NCI-H460 (cell line): ENCODE measurements at regions not wholly inside any gene's neighbourhood (a gene's known extent, or its start where the extent isn't known, plus 50 kb on each side); places are given as distances from the start of the nearest gene placed in this dataset.

ENCODE experiments used
- DNase-seq: peaks from one replicate; pipeline ENCODE4 v3.0.0-alpha.2; 2016; ENCODE audit warnings: low read depth; ENCODE audit errors: extremely low read depth

DNA sequence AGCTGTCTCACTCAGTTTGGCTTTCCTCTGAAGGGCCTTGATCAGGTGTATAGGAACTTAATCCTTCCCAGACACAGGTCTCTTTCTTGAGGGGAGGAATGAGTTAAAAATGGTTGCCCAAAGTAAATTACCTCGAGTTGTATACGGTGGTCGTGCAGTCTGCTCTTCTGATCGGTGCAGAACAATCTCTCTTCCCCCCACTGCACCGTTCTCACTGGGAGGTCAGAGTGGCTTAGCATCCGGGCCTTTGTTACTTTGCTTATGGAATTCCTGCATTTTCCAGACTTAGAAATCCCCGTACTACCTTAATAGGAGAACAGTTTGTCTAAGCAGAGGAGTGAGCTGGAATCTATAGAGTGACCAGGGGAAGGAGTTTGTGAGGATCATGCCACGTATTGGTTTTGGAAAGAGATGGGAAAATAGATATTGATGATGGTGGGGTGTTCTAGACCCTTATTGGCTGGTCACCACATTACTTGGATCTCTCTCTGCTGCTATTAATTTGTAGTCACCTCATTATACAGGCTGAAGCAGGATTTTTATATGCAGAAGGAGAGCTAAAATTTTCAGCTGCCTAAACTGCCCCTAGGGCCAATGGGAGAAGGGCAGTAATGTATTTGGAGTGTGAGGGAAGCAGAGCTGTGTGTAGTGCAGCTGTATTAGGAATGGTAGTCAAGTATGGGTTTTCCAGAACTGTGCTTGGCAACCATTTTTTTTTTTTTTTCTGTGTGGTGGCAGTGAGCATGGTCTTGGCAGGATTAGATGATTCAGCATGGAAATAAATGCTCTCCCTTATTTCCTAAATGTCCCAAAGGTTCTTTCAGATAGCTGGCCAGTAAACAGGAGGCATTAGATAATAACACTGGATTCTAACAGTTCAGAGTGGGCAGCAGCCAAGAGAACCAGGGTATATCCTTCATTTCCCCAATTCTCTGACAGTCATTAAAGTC is 81.5 kb downstream of the NDUFS5 start:
- DNase-seq, result no peak

DNA sequence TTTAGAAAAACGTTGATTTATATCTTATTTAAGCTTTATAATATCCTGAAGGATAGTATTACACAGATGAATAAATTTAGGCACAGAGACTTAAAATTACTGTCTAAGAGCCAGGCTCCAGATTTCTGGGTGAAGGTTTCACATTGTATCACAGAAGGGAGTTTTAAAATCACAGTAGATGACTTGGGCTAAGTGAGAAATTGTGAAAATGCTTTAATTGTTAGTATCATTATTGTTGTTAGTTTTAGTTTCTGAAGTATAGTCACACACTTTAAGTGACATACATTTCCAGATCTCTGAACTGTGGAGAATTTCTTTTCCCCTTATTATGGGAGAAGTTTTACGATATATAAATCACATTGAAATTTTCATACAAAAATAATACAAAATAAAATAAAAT is 83.5 kb downstream of the NDUFS5 start:
- DNase-seq, result no peak

DNA sequence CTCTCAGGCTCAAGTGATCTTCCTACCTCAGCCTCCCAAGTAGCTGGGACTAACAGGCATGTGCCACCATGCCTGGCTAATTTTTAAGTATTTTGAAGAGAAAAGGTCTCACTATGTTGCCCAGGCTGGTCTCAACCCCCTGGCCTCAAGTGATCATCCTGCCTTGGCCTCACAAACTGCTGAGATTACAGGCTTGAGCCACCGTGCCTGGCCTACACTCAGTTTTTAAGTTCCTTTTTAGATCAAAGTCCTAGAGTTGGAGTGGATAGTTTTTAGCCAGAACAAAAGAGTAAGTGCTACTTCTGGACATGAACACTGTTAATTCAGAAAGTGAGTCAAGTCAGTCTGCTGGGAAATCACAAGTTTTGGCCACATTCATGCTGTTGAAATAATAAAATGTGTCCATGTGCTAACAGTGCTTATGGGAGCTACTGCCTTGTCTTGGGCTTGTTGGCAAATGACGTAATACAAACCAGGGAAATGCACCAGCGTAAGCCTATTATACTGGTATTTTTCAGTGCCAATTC is 84.2 kb downstream of the NDUFS5 start:
- no peak for DNase-seq

DNA sequence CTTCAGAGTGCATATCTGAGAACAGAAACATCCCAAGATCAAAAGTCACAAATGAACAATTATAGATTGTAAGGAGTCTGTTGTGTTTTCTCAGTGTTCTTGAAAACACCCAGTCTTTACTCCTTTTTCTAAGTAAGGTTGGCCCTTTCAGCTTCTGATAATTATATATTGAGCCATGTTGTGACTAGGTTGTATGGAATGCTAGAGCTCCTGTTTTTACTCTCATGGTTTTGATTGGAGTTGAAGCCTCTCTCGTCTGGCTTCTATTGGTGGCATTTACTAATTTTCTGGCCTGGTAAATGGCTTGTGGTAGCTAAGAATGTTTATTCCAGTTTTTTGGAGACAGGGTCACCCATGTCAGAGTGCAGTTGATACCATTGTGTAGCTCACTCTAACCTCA is 84.7 kb downstream of the NDUFS5 start:
- no peak for DNase-seq

DNA sequence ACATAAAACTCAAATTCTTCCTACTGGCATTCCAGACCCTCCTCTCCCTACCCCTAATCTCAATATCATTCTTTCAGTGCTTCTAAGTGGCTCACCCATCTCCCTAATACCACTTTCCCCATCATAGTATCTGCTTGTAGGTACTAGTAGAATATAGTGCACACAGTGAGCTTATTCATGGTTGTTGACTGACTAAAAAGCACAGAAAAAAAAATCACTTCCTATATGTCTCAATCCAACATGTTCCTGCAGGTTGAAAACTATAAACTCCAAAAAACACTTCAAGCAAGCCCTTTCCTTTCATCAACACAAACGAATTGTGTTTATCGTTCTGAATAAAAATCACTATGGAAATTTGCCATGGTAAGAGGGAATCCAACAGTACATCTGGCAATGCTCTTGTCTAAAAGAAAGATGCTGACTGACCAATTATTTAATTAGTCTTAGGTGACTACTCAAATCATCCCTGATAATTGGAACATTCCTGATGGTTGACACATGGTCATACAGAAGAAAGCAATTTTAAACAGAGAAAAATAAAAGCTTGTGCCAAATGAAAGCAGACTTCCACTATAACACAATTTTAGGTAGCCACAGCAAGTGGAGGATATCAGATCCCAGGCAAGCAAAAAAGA is 87.1 kb downstream of the NDUFS5 start:
- DNase-seq, result no peak

DNA sequence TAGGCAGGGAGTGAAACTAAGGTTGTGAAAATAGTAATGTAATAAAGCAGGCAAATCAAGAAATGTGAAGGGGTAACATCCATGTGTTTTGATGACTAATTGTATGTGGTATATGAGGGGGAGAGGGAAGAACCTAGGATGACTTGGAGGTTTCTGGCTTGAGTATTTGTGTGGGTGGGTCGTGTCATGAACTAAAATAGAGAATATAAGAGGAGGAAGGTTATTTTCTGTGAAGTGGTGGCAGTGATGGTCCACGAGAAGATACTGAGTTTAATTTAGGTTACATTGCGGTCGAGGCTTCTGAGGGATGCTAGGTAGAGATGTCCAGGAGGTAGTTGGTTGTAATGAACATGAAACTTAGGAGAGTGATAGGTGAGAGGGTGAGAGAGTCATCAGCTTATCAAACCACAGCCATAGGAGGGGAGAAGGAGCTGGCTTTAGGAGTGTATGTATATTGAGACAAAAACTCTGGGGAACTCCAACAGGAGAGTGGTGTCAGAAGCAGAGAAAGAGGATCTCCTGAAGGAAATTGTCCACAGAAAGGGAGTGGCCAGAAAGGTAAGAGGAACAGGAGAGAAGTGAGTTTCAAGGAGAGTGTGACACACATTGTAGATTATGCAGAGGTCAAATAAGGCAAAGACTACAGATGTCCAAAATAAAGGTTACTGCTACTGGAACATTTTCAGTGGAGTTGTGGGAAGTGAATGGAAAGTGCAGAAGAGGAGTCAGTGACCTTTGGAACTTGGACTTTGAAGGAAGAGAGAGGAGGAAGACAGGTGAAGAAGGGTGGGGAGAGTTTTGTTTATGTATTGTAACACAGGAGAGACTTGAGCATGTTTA is 89.0 kb upstream of the MACF1 start:
- DNase-seq, result no peak

DNA sequence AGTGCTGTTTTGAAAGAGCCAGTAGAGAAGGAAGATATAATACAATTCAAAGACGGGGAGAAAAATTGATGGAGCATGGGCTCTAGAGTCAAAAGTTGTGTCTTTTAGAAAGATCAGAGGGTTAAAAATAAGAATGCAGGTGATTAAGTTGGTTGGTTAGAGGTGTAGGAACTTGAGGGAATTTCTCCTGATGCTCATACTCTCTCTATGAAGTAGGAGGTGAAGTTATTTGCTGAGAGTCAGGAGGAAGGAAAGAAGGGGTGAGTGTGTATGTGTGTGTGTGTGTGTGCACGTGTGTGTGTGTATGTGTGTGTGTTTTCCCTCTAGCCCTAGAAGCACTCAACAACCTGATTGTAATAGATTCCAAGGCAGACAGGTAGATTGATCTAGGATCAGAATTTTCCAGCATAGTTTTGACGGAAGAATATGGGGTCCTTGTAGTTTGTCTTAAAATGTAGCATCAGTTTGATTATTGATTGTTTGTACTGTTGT is 88.3 kb upstream of the MACF1 start:
- no peak for DNase-seq

DNA sequence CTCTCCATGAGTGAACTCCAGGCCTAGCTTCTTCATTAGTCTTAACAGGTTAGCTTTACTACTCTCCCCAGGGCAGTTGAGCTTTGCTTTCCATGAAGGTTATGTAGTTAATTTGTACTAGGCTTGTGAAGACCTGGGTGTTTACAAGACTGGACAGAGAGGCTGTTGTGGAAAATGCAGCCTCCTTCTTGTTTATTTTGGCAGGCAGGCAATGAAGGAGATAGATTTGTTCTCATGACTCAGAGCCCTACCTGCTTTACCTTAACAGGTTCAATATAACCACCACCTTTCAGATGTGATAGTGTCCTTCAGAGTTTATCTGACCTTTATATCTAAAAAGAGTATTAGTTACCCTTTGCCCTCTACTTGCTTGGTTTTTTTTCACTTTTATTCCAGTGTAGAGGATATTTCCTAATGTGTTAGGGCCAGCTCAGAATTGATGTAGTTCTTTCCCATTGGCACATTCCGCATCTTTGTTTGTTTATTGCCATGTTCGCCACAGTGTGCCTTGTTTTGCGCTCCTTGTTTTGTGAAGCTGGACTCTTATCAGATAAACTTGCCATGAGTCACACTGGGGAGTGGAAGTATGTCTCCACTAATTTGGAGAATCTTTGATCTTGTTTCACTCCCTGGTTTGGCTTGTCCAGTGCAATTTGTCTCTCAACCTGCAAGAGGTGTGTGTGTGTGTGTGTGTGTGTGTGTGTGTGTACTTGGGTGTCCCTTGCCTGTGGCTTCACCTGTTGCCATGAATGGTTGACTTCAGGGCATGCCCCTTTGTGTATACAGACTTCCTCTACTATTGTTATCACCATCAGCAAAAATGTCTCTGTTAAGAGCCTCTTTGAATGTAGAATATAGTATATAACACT is 87.4 kb upstream of the MACF1 start:
- no peak for DNase-seq

DNA sequence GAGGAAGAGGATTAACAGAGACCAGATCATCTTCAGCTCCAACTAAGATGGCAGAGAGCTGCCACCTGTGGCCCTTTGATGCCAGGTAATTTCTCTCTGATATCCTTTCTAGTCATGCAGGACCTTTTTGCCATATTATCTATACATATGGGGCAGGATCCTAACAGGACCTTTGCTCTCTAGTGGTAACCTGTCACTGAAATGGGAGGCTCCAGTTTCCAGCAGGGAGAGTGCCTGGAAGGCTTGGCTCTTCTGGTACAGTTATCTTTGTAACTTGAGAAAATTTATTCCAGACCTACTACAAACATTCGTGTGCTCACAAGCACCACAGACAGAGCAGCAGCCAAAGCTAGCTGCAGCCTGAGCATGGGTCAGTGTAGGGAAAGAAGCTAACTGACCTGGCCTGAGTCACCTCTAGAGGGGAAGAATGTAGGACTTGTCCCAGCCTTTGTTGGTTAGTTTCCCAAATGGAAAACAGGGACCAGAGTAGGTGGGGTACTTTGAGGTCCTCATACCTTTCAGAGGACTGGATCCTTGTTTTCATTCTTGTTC is 86.5 kb upstream of the MACF1 start:
- no peak for DNase-seq

DNA sequence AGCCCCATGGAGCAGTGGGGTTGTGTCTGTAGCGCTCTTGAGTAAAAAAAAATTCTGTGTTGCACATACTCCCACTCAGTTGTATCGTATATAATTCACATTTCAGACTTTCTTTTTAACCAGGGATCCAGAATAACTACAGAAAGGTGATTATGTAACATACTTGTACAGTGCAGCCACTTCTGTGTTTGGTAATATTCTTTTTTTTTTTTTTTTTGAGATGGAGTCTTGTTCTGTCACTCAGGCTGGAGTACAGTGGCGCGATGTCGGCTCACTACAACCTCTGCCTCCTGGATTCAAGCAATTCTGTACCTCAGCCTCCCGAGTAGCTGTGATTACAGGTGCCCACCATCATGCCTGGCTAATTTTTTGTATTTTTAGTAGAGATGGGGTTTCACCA is 82.4 kb upstream of the MACF1 start:
- no peak for DNase-seq

DNA sequence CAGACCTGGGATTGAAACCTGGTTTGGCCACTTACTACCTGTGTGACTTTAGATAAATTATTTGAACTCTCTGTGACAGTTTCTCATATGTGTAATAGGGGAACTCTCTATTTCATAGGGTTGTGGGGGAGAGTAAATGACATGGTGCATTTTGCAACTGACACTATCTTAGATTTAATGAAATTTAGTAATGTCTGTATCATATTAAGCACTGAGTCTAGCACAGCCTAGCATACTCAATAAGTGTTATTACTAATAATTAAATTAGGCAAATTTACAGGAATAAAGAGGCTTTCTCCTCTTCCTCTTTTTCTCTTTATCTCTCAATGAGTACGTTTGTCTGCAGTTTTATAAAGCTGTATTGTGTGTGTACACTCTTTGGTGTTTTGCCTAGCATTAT is 80.2 kb upstream of the MACF1 start:
- no peak for DNase-seq

DNA sequence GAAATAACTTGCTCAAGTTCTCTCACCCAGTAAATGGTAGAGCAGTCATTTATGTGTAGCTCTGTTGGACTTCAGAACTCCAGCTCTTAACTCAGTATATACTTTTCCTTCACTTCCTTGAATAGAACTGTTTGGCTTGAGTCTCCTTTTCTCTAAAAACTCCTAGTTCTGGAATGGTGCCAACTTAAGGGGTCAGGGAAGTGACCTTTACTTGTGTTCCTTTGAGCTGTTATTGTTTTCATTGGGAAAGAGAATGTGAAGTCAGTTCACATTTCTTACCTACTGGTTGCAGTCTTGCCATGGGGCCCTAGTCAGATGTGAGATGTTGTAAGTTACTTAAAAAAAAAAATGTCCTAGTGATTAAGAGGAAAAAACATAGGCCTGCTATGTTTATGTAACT is 77.0 kb upstream of the MACF1 start:
- DNase-seq, result no peak

DNA sequence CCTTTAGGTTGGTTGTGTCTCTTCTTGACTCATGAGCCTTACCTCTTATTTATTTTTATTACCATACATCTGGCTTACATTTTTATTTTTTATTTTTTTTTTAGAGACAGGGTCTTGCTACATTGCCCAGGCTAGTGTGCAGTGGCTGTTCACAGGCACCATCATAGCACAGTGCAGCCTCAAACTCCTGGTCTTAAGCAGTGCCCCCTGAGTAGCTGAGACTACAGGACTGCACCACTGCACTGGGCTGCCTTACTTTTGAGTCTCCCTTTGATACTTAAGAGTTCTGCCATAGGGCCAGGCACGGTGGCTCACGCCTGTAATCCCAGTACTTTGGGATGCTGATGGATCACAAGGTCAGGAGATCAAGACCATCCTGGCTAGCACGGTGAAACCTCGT is 76.4 kb upstream of the MACF1 start:
- no peak for DNase-seq

DNA sequence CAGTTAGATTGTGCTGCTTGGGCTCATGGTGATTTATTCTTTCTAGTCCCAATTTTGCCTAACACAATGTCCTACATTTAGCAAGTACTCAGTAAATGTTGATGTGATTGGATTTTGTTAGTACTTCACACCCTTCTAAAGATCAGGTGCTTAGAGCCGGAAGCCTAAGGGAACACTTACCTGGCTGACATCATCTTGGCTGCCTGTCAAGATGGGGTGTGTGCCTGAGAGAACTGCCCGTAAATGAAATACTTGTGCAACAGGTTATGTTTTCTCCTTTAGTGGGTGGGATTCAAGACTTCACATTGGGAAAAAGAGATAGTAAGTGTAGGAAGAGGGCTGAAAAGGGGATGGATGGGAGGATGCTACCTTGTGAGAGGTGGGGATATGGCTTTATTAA is 75.5 kb upstream of the MACF1 start:
- no peak for DNase-seq

DNA sequence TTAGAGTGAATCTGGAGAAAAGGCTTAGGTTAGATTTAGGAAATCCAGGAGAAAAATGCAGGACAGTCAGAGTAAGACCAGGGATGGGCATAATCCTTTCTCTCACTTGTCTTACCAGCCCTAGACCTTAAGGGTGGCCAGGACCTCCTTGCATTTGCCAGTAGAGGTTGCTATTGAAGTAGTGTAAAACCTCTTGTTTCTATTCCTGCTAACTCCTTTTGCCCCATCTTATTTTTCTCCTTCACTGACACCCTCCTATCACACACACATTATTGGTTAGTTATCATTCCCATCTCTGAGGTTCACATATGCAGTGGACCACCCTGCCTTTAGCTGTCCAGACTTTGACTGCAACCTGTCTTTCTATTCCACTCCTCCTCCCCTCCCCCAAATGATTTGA is 75.0 kb upstream of the MACF1 start:
- peak; percentile 32 for DNase-seq

DNA sequence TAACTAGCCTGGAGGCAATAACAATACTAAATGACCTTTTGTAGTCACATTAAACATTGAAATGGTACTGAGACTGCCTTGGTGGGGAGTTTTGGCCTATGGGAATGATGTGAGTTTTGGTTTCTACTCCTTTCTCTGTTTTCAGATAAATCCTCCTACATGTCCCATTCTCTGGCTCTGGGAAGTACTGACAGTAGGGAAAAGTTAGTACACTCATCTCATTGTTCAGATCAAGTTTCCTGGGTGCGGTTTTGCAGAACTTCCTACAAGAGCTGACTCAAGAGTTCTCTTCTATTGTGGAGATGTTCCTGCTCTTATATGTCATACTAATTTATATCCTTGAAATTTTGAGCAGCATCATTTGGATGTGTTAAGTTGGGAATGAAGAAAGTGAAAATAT is 74.2 kb upstream of the MACF1 start:
- DNase-seq, result peak; percentile 21

DNA sequence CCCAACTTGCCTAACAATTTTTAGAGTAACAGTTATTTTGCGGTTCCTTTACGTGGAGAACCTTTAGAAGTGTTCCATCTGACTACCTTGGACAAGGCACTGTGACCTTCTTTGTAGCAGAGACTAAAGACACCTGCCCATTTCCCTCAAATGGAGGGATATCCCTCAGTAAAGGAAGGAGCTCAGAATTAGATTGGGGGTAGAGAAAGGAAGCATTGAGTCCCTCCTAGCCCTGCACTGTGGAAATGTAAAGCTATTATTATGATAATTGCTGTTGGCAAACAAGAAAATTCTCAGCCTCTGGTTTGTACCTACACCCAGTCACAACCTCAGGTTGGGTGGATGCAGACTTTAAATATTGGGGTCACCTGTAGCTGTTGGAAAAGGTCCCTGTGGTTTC is 72.6 kb upstream of the MACF1 start:
- no peak for DNase-seq

DNA sequence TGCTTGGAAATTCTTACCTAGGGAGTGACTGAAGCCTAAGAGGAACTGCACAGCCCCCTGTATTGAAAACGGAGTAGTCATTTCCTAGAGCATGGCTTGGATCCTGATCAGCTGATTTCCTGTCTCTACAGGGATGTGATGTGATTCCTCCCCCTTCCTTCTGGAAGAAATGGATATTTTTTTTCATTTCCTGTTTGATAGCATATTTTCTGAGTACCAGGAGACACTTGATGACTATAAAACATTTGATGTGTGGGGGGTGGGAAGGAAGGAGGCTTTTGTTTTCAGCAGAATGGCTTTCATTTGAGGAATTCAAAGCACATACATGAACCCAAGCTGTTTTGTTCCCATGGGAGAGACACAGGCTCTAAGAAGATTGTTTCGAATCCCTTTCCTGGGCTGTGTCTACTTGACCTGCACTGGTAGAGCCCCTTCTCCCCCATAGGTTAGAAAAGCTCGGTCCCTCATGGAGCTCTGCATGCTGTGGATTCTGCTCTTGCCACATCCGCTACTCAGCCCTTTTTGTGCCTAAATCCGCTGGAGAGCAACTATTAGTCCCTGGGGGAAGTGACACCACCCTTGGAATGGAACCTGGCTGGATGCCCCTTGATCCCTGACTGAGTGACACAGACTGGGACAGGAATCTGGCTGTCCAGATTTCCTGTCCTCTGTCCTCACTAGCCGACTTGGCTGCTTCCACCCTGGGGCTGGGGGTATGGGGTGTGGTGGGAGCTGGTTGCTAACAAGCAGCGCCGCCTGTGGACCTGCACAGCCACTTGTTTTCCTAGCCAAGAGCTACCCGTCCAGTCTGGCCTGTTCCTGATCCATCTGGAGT is 71.8 kb upstream of the MACF1 start:
- no peak for DNase-seq

DNA sequence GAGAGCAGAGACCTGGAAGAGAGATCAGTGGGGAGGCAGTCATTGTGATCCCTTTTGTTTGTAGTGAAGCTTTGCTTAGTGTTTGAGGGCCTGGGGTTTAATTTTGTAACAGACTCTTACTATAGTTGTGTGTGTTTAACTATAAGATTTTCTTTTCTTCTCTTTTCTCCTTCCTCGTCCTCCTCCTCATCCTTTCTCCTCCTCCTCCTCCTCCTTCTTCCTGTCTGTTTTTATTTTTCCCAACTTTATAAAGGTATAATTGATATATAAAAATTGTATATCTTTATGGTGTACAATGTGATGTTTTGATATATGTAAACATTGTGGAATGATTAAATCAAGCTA is 71.2 kb upstream of the MACF1 start:
- DNase-seq, result no peak
